HCT116 (cell line): ENCODE measurements at regions not wholly inside any gene's neighbourhood (a gene's known extent, or its start where the extent isn't known, plus 50 kb on each side); places are given as distances from the start of the nearest gene placed in this dataset.

ENCODE experiments used
- CBX3 ChIP-seq: IDR thresholded peaks from 2 replicates; pipeline ENCODE4 v1.6.1; 2012; ENCODE audit warnings: low read depth
- EZH2 ChIP-seq: fragments of 200-600 bp; sonication (generic); IDR thresholded peaks from 2 replicates; pipeline ENCODE4 v1.6.1; 2017; ENCODE audit warnings: antibody characterized with exemption, mixed run types
- POLR2A ChIP-seq: IDR thresholded peaks from 2 replicates; pipeline ENCODE4 v1.7.0; 2011; ENCODE audit warnings: borderline replicate concordance; ENCODE audit not compliant: insufficient read depth, insufficient read length; ENCODE audit errors: extremely low read depth
- POLR2AphosphoS5 ChIP-seq: IDR thresholded peaks from 2 replicates; pipeline ENCODE4 v1.6.1; 2011; ENCODE audit warnings: mild to moderate bottlenecking, low read depth, low read length, moderate library complexity
- RAD21 ChIP-seq: IDR thresholded peaks from 2 replicates; pipeline ENCODE4 v1.6.1; 2012; ENCODE audit warnings: low read depth, mild to moderate bottlenecking
- SIN3A ChIP-seq: IDR thresholded peaks from 2 replicates; pipeline ENCODE4 v1.6.1; 2012; ENCODE audit warnings: low read depth
- ZFX ChIP-seq: fragments of 450-650 bp; IDR thresholded peaks from 2 replicates; pipeline ENCODE4 v1.6.1; 2017
- TF ChIP-seq, protein P1 (sequence below), 3 experiments: fragments of 200-600 bp in 1 of 3; sonication (generic) in 1 of 3; IDR thresholded peaks in 2 of 3; conservative IDR thresholded peaks in 1 of 3; 2 replicates each; pipeline ENCODE4 v1.5.1; 2012 to 2017; ENCODE audit warnings: low read depth in 2 of 3, low read length in 2 of 3, antibody characterized with exemption in 1 of 3, borderline replicate concordance in 1 of 3, control low read depth in 1 of 3, mild to moderate bottlenecking in 1 of 3, mixed read lengths in 1 of 3, mixed run types in 1 of 3, moderate library complexity in 1 of 3; ENCODE audit not compliant: insufficient read depth in 1 of 3
- TF ChIP-seq, protein P2 (sequence below): IDR thresholded peaks from 2 replicates; pipeline ENCODE4 v1.6.1; 2012
- TF ChIP-seq, protein P3 (sequence below): IDR thresholded peaks from 2 replicates; pipeline ENCODE4 v1.6.1; 2011; ENCODE audit warnings: mild to moderate bottlenecking, low read length, moderate library complexity; ENCODE audit not compliant: insufficient replicate concordance; ENCODE audit errors: extremely low read depth

DNA sequence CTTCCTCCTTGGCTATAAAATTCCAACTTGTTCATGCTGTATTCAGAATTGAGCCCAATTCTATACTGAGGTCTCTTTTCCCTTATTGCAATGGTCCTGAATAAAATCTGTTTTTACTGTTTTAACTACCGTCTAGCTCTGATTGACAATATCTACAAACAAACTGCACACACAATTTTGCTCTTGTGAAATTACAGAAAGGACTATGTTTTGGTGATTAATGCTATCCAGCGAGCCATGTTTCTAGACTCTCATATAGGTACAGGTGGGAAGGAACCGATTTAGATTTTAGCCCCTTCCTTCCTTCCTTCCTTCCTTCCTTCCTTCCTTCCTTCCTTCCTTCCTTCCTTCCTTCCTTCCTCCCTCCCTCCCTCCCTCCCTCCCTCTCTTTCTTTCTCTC, 254.4 kb downstream of the SLC4A3 start:
- TF ChIP-seq EZH2: no peak
- TF ChIP-seq, protein P1, sequence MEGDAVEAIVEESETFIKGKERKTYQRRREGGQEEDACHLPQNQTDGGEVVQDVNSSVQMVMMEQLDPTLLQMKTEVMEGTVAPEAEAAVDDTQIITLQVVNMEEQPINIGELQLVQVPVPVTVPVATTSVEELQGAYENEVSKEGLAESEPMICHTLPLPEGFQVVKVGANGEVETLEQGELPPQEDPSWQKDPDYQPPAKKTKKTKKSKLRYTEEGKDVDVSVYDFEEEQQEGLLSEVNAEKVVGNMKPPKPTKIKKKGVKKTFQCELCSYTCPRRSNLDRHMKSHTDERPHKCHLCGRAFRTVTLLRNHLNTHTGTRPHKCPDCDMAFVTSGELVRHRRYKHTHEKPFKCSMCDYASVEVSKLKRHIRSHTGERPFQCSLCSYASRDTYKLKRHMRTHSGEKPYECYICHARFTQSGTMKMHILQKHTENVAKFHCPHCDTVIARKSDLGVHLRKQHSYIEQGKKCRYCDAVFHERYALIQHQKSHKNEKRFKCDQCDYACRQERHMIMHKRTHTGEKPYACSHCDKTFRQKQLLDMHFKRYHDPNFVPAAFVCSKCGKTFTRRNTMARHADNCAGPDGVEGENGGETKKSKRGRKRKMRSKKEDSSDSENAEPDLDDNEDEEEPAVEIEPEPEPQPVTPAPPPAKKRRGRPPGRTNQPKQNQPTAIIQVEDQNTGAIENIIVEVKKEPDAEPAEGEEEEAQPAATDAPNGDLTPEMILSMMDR (IDR thresholded peaks at IDR 0.05 in 2 of 3, conservative IDR thresholded peaks at IDR 0.05 in 1 of 3; ENCODE audit: borderline replicate concordance in 1 of 3, insufficient read depth in 1 of 3, low read depth in 2 of 3, low read length in 2 of 3): no peak
- TF ChIP-seq POLR2AphosphoS5: no peak
- TF ChIP-seq, protein P2, sequence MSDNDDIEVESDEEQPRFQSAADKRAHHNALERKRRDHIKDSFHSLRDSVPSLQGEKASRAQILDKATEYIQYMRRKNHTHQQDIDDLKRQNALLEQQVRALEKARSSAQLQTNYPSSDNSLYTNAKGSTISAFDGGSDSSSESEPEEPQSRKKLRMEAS: no peak
- TF ChIP-seq CBX3: no peak
- no peak for TF ChIP-seq POLR2A
- TF ChIP-seq SIN3A: no peak
- TF ChIP-seq ZFX: no peak
- TF ChIP-seq, protein P3, sequence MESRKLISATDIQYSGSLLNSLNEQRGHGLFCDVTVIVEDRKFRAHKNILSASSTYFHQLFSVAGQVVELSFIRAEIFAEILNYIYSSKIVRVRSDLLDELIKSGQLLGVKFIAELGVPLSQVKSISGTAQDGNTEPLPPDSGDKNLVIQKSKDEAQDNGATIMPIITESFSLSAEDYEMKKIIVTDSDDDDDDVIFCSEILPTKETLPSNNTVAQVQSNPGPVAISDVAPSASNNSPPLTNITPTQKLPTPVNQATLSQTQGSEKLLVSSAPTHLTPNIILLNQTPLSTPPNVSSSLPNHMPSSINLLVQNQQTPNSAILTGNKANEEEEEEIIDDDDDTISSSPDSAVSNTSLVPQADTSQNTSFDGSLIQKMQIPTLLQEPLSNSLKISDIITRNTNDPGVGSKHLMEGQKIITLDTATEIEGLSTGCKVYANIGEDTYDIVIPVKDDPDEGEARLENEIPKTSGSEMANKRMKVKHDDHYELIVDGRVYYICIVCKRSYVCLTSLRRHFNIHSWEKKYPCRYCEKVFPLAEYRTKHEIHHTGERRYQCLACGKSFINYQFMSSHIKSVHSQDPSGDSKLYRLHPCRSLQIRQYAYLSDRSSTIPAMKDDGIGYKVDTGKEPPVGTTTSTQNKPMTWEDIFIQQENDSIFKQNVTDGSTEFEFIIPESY: no peak
- no peak for TF ChIP-seq RAD21
